NCI-H146 (cell line): ENCODE measurements at regions not wholly inside any gene's neighbourhood (a gene's known extent, or its start where the extent isn't known, plus 50 kb on each side); places are given as distances from the start of the nearest gene placed in this dataset.

Experiments used
- DNase-seq: peaks from one replicate; lab custom pipeline; 2025; lab: John Stamatoyannopoulos, UW

DNA sequence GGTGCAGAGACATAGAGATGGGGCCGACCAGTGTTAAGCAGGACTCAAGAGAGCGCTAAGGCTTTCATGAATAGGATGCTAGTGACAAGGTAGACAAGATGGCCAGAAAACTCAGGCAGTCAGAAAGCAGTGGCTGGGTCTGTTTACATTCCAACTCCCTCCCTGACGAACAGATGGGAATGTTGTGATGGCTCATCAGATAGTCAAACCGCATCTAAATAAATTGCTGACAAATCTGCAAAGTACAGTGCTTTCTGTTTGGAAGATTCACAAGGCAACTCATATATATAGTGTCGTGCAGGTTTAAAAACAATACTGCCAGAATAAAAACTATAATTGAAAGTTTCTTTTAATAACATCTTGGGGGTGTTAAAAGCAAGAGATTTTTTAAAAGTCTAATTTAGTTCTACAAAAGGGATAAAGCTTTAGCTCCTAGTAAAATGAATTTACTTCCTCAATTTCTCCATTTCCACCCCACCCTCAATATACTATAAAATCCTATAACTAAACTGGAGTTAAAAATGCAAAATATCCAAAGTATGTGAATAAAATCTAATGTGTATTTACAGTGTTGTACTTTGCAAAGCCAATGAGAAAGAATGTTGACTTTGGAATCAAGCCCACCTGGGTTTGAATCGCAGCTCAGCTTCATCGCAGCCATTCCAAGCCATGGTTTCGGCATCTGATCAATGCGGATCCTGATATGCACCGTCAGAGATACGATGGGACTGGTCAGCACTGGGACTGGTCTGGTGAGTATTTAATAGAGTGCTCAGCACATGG, 247.3 kb upstream of the PDE10A start:
- DNase-seq, result no peak

DNA sequence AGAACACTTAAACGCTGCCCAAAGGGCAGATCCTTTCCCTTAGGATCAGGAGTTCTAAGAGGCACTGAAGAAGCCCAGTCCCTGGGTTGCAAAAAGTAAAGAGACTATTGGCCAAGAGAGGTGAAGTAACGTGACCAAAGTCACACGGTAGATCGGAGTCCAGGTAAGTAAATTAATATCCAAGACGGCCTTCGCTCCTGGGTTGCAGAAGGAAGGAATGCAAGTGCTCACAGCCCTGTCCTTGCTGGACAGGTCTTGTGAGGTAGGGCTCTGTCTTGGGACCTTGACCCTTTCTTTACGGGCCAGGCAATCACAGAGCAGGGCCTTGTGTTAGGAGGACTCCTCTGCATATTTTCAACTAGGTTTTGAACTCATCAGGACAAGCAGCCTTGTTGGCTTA, 243.7 kb upstream of the PDE10A start:
- DNase-seq, result no peak

DNA sequence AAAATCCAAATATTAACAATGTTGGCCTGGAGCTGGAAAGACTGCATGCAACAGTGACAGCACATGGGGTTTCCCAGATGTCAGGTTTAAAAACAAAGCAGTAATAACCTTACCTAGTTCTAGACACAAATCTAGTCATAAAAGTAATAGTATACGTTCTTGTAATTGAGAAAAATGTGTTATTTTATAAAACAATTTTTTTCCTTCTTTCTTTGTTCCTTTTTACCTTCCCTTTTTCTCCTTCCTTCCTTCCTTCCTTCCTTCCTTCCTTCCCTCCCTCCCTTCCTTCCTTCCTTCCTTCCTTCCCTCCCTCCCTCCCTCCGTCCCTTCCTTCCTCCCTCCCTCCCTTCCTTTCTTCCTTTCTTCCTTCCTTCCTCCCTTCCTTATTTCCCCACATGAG, 242.7 kb upstream of the PDE10A start:
- DNase-seq, result no peak

DNA sequence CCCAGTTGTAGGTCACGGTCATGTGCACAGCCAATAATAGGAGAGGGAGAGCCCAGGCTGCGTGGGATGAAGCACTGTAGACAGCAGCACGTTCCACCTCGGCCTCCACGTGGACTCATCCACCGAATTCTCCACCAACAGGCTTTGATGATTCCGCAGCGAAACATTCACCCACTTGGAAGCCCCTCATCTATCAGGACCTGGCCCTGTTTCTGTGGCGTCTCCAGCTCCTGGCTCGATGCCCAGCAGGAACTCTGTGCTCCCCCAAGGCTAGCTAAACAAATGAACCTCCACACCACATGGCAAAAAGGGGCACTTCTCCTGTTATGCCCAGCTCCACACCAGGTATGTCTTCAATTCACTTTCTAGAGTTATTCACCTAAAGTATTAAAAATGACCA, 237.9 kb upstream of the PDE10A start:
- no peak for DNase-seq

DNA sequence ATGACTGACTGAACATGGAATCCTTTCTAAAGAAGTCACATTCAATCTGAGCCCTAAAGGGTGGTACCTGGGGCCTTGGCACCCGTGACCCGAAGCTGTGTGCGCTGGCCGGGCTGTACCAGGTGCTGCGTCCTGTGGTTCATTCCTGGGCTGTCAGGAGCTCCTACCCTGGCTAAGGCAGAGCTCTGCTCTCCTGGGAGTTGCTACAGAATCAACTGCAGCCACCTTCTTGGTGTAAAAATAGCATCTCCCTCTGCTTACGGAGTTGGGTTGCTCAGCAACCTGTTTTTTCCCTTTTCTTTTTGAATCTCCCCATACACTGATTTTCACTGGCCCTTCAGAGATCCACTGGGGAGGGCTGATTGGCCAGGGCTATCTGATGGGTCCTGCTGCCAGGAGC, 236.6 kb upstream of the PDE10A start:
- no peak for DNase-seq

DNA sequence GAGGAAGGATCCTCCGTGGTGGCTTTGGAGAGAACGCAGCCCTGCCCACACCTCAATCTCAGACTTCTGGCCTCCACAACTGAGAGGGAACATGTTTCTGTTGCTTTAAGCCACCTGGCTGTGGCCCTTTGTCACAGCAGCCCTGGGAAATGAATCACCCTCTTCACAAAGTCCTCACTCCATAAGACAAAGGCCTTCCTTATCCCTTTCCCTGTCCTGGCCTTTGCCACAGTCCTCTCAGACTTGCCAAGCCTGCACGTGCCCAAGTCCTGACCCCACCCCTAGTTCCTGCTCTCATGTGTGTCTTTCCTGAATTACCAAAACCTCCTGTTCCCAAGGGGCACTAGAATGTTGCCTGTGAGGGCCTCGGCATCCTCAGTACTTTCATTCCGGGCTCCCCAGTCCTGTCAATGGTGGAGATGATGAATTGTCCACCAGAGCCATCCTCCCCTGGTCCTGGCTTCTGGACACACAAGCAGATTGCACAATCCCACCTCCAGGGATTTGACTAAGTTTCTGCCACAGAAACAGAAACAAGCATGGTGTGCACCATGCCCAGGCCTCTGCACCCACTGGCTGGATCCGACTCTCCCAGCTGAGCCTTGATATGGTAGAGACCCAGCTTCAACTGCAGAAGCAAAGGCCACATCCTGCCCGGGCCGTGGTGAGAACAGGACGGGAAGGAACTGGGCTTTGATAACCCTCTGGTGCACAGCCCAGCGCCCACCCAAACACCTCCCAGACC, 232.6 kb upstream of the PDE10A start:
- no peak for DNase-seq

DNA sequence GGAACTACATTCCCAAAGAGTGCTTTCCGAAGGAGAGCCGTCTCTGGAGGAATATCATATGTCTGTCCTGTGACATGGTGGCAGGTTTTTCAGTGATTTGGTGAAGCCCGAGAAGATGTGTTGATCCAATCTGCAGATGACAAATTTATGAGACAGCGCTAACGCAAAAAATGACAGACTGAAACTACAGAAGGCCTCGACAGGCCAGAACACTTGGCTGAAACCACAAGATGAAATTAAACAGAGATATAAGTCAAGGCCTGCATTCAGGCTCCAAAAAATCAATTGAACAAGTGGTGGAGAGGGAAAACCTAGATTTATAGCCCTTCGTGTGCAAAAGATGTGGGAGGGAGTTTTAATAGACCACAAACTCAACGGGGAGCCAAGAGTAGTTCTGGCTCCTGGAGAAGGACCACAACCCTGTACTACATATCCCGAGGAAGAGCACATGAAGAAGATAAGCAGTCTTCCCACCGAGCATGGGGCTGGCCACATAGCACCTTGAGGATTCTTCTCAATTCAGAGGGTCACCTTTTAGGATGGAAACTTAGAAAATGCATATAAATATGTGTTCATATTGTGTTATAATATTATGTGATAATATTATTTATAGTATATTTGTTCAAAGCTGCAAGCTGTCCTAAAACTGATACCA, 231.3 kb upstream of the PDE10A start:
- no peak for DNase-seq

DNA sequence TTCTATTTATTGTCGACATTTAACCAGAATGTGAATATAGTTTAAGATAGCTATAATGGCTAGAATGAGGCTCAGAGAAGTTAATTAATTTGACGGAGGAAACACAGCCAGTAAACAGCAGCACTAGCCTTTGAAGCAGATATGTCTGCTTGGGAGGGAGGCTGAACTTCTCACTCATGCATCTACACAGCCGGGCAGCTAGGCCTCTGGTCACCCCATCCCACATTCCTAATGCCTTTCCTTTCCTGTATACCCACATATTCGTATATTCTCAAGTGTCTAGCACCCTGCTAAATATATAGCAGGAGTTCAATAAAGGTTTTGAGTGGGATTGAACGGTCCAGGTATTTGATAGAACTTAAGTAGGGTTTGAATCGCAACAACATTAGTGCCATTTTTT, 230.4 kb upstream of the PDE10A start:
- no peak for DNase-seq

DNA sequence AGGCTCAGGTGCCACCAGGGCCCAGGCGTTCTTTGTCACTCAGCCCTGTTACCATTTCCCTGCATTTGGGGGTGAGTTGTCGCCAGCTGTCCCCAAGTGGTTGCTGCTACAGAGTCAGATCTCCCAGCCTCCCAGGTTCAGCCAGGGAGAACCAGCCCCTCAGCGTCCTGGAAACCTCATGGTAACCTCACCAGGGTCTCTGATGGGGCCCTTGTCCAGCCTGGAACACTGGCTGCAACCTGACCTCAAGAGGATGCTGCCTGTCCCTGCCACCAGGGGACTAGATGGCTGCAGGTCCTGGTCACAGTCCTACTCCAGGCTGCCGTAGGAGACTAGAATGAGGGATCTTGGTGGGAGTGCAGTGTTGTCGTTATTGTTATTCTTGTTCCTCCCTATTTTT, 228.3 kb upstream of the PDE10A start:
- no peak for DNase-seq

DNA sequence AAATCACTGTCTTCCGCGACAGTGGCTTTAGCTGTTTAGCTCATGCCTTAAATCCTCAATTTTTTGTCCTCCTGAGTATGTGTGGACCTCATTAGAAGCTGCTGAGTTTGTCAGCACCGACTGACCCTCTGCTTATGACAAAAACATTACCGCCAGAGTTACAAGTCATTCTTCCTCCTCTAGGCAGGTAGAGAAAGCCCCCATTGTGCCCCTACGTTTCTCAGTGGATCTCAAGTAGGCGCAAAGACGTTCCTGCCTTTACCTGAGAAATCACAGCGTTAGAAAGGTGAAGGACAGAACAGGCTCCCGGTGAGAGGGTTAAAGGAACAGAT, 227.3 kb upstream of the PDE10A start:
- DNase-seq, result no peak

DNA sequence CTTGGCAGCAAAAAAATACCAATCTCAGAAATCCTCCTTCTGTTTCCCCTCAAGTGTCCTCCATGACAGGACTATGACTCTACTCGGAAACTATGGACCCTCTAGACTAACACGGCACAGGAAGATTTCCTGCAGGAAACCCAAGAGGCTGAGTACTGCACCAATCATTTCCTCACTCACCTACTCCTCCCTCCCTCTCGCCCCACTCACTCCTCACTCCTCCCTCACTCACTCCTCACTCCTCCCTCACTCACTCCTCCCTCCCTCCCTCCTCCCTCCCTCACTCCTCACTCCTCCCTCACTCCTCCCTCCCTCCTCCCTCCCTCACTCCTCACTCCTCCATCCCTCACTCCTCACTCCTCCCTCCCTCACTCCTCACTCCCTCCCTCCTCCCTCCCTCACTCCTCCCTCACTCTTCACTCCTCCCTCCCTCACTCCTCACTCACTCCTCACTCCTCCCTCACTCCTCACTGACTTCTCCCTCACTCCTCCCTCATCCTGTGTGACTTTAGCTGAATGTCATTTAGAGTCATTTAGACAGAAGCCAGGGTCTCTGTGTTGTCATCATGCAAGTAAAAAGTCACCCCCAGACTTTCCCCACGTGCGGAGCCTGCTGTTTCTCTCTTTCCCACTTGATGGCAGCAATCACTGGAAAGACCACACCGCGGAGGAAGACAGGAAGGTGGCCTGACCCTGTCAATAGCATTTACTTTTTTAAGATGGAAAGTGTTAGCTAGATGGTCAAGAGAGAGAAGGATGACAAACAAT, 226.8 kb upstream of the PDE10A start:
- peak; percentile 14 for DNase-seq

DNA sequence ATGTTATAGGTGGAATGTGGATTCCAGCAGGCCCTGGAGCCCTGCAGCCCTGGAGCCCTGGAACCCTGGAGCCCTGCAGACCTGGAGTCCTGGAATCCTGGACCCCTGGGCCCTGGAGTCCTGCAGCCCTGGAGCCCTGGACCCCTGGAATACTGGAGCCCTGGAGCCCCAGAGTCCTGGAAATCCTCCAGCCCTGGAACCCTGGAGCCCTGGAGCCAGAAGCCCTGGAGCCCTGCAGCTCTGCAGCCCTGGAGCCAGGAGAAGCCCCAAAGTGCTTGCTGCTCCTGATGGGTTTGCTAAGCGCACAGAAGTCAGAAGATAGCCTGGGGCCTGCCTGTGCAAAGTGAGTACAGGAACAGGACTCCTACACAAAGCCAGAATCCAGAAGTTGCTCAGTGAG, 223.1 kb upstream of the PDE10A start:
- DNase-seq, result no peak

DNA sequence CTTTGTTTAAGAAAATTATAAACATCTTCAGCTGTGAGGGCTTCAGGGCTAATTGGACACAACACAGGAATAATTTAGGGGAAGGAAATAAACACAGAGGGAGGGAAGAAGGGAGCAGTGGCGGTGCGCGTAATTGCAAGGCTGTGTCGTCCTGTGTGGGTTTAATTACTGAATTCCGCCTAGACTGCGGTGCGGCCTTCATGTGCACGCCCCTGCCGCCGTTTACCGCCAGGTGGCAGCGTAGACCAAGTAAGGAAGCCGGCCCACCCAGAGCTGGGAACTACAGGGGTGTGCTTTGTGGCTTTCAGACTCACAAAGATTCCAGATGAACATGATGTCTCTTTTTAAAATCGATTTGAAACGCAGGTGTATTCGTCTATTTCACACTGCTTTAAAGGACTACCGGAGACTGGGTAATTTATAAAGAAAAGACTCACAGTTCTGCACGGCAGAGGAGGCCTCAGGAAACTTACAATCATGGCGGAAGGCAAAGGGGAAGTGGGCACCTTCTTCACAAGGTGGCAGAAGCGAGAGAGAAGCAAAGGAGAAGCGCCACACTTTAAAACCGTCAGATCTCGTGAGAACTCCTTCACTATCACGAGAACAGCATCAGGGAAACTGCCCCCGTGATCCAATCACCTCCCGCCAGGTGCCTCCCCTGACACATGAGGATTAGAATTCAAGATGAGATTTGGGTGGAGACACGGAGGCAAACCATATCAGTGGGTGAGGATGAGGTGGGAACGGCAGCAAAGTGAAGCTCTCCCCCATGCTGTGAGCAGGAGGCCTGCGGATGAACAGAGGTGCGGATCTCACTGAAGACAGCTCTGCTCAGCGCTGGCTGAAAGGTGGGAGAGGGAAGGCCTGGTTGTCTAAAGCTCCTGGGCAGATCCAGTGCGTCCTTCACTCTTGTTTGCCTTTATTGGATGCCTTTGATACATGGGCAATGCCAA, 222.0 kb upstream of the PDE10A start:
- DNase-seq, result peak; percentile 69

DNA sequence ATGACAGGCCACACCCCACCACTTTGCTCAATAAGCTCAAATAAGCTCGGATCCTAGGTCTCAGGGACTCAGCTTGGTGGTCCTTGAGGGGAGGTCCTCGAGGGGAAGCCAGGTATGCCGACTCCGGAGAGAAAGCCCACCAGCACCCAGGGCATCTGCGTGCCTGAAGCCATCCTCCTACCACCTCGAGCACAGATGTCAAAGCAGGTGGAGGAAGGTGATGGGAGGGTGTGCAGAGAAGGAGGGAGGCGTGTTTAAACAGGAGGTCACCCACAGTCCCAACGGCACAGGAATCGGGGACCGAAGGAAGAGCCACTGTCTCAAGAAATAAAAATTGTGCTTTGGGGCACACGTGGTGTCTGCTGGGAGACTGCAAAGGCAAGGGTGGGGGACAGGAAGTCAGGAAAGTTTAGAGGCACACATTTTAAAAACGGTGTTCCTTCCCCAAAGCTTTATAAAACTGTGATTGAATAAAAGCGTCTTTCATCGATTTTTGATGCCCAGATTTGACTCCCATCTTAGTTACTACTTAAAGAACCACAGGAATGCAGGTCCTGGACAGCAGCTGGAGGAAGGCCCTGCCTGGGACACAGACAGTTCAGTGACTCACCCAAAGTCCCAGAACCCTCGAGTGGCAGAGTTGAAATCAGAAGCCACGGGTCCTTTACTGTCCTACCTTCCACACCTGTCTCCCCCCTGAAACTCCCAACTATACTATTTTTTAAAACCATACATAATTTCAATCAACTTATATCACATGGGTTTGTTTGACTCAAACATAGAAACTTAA, 221.0 kb upstream of the PDE10A start:
- DNase-seq, result no peak

DNA sequence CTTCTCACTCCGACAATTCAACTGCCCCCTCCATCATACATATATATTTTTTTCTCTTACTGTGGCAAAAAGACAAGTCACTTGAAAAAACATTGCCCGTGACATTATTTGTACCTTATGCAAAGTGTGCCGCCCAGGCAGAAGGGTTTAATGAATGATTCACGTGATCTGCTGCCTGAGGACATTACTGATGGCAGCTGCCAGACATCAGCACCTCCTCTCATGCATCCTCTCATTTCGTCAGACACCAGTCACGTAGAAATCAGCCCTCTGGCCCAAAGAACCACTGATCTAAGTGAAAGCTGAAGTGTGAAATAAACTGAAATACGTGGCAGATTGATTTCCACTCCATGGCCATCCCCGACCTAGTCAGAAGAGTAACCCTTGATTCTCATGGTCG, 218.8 kb upstream of the PDE10A start:
- no peak for DNase-seq

DNA sequence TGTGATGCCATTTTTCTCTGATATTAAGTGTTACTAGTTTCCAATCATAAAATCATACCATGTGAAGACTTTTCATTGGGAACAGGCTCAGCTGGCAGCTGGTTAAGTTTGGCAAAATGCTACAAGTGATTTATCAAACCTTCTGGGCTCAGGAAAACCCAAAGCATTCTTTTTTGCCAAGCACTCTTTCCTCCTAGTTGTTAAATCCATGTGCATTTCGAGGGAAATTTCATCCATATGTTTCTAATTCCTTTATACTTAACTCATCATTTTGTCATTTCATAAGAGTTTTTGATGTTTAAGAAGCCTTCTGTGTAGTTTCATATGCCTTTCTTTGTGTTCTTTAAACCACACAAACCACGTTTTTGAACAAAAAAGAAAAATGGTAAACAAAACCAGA, 217.6 kb upstream of the PDE10A start:
- DNase-seq, result no peak

DNA sequence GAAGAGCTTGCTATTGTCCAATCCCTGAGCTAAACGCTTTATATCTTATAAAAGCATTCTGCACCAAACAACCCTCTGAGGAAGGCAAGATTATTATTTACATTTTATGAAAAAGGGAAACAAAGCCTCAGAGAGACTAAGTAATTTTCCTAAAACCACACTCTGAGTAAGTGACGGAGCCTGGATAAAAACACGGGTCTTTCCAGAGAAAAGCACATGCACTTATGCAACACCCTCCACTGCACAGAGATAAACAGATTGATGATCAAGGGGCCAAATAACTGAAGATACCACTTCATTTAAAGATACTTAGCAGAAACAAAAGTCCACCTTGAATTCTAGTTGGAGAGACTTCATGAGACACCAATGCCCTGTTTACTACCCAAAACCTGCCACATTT, 214.7 kb upstream of the PDE10A start:
- no peak for DNase-seq

DNA sequence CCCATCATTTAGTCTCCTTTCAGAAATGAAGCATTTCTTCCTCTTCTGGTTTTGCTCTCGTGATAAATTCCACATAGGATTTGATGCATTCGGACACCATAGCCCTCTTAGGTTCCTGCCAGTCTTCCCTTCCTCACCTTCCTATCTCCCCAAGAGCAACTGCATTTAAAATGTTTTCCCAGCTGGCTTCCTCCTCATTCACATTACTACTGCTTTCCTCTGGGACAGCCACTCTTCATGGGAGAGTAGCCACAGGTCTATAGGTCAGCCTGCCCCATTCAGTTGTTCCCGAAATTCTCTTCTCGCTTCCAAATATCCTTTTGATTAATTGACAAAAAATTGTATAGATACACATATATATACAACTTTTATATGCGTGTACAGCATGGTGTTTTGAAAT, 214.2 kb upstream of the PDE10A start:
- DNase-seq, result no peak

DNA sequence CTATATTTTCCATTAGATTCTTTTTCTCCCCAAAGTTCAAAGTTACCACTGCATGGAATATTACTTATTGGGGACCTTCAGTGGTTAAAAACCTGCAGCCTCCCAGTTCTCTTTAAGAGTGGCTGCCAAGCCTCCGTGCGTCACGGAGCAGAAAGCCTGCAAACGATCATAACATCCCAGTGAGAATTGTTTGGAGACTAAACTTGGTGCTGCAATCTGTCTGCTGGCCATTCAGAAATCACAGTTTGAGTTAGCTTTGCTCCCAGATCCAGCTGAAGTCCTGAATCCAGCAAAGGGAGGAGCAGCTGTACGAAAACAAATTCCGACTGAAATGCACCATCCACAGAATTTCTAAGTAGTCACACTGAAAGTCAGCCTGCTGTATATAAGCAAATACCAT, 213.5 kb upstream of the PDE10A start:
- no peak for DNase-seq

DNA sequence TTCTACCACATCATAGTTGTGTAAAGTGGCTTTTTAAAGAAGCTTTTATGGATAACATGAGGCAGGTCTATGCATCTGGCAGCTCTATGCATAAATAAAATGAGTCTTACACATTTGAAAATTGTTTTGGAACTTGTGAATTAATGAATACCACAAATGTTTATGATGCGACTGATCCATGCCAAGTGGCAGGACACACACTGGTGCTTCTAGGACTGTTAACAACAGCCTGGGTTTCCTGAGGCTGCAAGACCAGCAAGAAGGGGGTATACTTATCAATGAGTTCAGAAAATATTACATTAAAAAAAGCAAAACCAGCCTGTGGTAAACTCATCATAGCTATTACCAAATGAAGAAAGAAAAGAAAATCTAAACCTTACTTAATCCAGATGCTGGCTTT, 212.9 kb upstream of the PDE10A start:
- DNase-seq, result no peak

DNA sequence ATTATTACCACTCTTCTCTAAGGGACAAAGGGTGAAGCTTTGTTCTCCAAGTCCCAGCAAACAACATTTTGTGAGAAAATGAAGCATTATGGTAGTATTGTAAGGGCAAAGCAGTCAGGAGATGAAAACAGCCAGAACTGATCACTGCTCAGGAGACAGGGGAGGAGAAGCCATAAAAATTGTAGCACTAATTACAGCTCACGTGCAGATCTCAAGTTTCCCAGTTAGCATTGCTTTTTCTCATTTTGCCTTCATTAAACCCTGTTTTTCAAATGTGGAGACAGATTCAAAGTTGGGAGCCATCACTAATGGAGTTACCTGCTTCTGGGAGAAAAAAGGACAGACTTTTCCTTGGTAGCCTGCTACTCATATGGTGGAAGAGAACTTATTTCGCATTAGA, 210.9 kb upstream of the PDE10A start:
- DNase-seq, result no peak
